ENCODE measurements at regions not wholly inside any gene's neighbourhood (a gene's known extent, or its start where the extent isn't known, plus 50 kb on each side); places are given as distances from the start of the nearest gene placed in this dataset.

DNA sequence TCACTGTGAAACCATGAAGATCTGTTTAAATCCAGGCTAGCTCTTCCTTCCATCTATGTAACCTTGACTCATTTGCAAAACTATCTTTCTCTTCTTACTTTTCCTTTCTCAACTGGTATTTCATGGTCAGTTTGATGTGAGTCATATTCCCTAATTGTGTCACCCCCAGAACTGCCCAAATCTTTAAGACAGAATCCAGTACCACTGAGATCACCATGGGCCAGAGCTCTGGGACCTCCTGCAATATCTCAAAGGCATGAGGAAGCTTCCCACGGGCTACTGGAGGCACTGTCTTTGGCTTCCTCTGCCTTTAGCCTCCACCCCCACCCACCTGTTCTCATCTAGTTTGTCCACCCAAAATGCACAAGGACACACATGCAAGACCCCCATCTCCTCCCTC, 274.4 kb upstream of the FMN2 start:
- peaks cover 22 to 28% of the 10 kb centered on the region in 2 donors for H3K4me1 ChIP-seq (replicated peaks in 1 of 2)
- no peak overlapping the region for H3K27ac ChIP-seq
- in situ Hi-C loops (cut with MboI; ENCODE audit: low pct_unique_long_range_greater_than_20kb in 2 of 9, low sequenced_read_pairs in 9 of 9, unreplicated experiment in 9 of 9): no loop called here
- no peak for ATAC-seq (replicated peaks in 6 of 8)
- H3K4me3 ChIP-seq: no peak overlapping the region
- WGBS, 10 experiments: 67 to 100% (median 86%) methylated on average over 1 of the region's 1 CpG; no CpG with 5 or more reads in 6 of the 10 experiments

DNA sequence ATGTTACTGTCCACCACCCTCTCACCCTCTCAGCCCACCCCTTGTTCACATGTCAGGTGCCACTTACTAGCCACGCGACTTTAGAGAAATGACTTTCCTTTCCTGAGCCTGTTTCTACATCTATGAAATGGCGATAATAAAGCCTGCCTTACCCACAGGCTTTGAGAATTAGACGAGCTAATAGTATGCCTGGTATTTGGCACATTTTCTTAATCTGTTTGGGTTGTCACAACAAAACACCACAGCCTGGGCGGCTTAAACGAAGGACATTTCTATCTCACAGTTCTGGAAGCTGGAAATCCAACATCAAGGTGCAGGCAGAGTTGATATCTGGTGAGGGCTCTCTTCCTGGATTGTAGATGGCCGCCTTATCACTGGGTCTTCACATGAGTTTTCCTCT, 273.9 kb upstream of the FMN2 start:
- H3K27ac ChIP-seq: no peak overlapping the region
- 35 to 100% (median 93%) methylated on average over 2 to 7 of the region's 7 CpGs; no CpG with 5 or more reads in 2 of the 10 experiments for WGBS, 10 experiments
- ATAC-seq (replicated peaks in 6 of 8): no peak
- peaks cover 22 to 28% of the 10 kb centered on the region in 2 donors for H3K4me1 ChIP-seq (replicated peaks in 1 of 2)
- no peak overlapping the region for H3K4me3 ChIP-seq
- in situ Hi-C loops (cut with MboI; ENCODE audit: low pct_unique_long_range_greater_than_20kb in 2 of 9, low sequenced_read_pairs in 9 of 9, unreplicated experiment in 9 of 9): no loop called here

DNA sequence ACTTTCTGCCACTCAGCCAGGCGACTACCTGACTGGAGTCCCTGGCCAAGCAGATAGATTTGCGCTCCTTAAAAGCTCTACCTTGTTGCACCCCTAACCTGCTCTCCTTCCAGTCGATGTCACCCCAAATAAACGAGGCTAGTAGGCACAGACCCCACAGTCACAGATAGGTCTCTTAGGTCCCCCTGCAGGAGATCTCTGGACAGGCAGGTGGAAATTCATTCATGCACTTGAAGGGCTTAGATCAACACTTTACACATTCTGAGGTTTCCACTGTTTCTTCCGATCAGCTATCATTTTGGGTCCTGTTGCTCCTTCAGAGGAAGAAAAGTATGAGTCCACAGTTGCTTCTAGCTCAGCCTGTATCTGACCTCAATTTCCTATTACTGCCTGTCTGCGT, 272.6 kb upstream of the FMN2 start:
- no peak for ATAC-seq (replicated peaks in 6 of 8)
- H3K27ac ChIP-seq: no peak overlapping the region
- 22 to 100% (median 77%) methylated on average over 2 to 6 of the region's 6 CpGs for WGBS, 10 experiments
- H3K4me1 ChIP-seq (replicated peaks in 1 of 2): peaks cover 22 to 25% of the 10 kb centered on the region in 2 donors
- H3K4me3 ChIP-seq: no peak overlapping the region
- in situ Hi-C loops (cut with MboI; ENCODE audit: low pct_unique_long_range_greater_than_20kb in 2 of 9, low sequenced_read_pairs in 9 of 9, unreplicated experiment in 9 of 9): no loop called here

DNA sequence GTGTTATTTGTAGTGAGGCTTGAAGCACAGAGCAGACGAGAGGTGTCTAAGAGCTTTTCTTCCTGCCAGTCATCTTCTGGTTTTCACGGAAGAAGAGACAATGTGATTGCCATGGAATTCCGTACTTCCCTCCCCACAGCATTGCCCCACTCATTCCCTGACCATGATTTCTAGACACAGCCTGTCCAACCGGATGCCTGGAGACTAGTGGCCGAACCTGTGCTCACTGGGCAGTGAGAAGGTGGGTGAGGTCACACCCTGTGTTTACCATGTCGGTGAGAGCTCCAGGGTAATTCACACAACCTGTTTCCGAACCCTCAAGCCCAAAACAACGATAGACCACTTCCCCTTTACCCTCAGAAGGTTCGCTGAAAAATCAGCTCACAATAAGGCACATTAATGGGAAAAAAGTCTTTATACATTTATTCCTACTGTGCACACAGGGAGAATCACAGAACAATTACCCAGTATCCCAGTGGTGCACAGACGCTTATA, 271.9 kb upstream of the FMN2 start:
- no peak for ATAC-seq (replicated peaks in 6 of 8)
- WGBS, 10 experiments: 0 to 95% (median 84%) methylated on average over 1 to 10 of the region's 10 CpGs; no CpG with 5 or more reads in 1 of the 10 experiments
- H3K27ac ChIP-seq: no peak overlapping the region
- in situ Hi-C loops (cut with MboI; ENCODE audit: low pct_unique_long_range_greater_than_20kb in 2 of 9, low sequenced_read_pairs in 9 of 9, unreplicated experiment in 9 of 9): no loop called here
- H3K4me3 ChIP-seq: no peak overlapping the region
- peaks cover 14 to 18% of the 10 kb centered on the region in 2 donors for H3K4me1 ChIP-seq (replicated peaks in 1 of 2)

DNA sequence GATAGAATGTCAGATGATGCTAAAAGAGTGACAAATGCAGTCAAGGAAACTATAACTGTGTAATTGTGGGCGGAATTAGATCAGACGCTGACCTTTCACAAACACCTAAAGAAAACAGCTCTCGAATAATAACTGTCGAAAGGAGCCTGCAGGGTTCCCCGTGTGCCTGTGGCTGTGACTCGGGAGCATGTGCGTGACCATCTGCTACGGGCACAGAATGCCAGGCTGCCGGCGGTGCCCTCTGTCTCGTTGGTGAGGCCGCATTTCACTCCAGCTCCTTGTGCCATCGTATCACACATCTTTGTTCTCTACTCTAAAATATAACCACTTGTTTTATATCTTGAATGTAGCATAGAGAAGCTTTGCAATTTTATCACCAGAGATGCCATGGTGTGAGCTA, 267.8 kb upstream of the FMN2 start:
- ATAC-seq (replicated peaks in 6 of 8): no peak
- 12 to 100% (median 83%) methylated on average over 1 to 13 of the region's 13 CpGs for WGBS, 10 experiments
- H3K4me3 ChIP-seq: no peak overlapping the region
- H3K27ac ChIP-seq: no peak overlapping the region
- in situ Hi-C loops (cut with MboI; ENCODE audit: low pct_unique_long_range_greater_than_20kb in 2 of 9, low sequenced_read_pairs in 9 of 9, unreplicated experiment in 9 of 9): no loop called here
- no peaks in the 10 kb centered on the region for H3K4me1 ChIP-seq (replicated peaks in 1 of 2)

DNA sequence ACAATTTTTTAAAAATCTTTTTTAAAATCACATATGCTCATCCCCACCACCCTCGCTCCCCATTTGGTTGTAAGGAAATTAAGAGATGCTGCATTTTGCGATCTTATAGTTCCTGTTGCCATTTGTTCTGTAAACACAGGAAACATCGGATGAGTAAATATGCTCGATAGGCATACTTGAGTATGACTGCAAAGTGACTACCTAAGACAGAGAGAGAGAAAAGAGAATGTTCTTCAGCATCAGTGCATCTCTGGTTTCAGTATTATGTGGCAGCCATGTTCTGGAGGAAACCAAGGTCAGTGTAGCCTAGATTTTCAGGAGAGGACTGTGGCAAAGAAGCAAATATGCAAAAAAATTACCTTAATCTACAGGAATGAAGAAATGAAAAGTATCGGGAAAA, 265.5 kb upstream of the FMN2 start:
- no peak for ATAC-seq (replicated peaks in 6 of 8)
- Histone ChIP-seq H3K4me3 (no peak overlapping the region), H3K27ac (no peak overlapping the region), H3K4me1 (replicated peaks in 1 of 2) (no peaks in the 10 kb centered on the region)
- in situ Hi-C loops (cut with MboI; ENCODE audit: low pct_unique_long_range_greater_than_20kb in 2 of 9, low sequenced_read_pairs in 9 of 9, unreplicated experiment in 9 of 9): no loop called here
- 22 to 100% (median 95%) methylated on average over 1 to 5 of the region's 5 CpGs for WGBS, 10 experiments

DNA sequence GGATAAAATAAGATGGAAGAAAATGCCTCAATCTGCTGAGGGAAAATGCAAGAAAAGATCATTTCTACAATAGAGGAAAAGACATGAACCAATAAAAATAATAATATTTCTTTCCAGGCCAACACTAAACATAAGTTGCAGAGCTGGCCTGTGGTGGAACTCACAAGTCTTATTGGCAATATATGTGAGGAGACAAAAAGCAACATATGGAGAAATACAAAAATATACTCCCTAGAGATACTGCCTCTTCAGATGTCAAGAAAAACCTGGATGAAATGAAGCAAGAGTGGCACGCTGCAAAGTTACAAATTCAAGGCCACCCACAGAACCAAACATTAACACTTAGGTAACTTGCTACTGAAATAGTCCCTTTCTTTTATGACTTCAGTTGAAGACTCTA, 264.9 kb upstream of the FMN2 start:
- WGBS, 10 experiments: 0 to 100% (median 60%) methylated on average over 1 of the region's 1 CpG; no CpG with 5 or more reads in 2 of the 10 experiments
- Histone ChIP-seq H3K27ac (no peak overlapping the region), H3K4me1 (replicated peaks in 1 of 2) (peaks cover under 1 to 4% of the 10 kb centered on the region in 2 donors), H3K4me3 (no peak overlapping the region)
- ATAC-seq (replicated peaks in 6 of 8): no peak
- in situ Hi-C loops (cut with MboI; ENCODE audit: low pct_unique_long_range_greater_than_20kb in 2 of 9, low sequenced_read_pairs in 9 of 9, unreplicated experiment in 9 of 9): no loop called here

DNA sequence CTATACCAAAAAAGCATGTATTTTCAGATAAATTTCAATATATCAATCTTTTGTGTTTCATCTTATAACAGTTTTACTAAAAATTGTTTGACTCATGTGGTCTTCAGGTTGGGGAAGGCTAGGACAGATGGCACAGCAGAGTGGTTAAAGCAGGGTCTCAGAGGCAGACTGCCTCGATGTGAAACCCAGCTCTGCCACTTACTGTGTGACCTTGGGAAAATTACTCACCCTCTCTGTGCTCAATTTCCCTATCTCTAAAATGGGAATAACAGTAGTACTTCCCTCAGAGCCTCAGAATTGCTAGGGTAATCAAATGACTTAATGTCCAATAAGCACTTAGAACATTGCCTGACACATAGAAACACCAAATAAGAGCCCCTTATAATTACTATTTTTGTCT, 262.1 kb upstream of the FMN2 start:
- Histone ChIP-seq H3K4me1 (replicated peaks in 1 of 2) (peaks cover 9 to 11% of the 10 kb centered on the region in 2 donors), H3K4me3 (no peak overlapping the region), H3K27ac (no peak overlapping the region)
- no peak for ATAC-seq (replicated peaks in 6 of 8)
- 0 to 100% (median 63%) methylated on average over 1 of the region's 1 CpG; no CpG with 5 or more reads in 5 of the 10 experiments for WGBS, 10 experiments
- in situ Hi-C loops (cut with MboI; ENCODE audit: low pct_unique_long_range_greater_than_20kb in 2 of 9, low sequenced_read_pairs in 9 of 9, unreplicated experiment in 9 of 9): no loop called here

DNA sequence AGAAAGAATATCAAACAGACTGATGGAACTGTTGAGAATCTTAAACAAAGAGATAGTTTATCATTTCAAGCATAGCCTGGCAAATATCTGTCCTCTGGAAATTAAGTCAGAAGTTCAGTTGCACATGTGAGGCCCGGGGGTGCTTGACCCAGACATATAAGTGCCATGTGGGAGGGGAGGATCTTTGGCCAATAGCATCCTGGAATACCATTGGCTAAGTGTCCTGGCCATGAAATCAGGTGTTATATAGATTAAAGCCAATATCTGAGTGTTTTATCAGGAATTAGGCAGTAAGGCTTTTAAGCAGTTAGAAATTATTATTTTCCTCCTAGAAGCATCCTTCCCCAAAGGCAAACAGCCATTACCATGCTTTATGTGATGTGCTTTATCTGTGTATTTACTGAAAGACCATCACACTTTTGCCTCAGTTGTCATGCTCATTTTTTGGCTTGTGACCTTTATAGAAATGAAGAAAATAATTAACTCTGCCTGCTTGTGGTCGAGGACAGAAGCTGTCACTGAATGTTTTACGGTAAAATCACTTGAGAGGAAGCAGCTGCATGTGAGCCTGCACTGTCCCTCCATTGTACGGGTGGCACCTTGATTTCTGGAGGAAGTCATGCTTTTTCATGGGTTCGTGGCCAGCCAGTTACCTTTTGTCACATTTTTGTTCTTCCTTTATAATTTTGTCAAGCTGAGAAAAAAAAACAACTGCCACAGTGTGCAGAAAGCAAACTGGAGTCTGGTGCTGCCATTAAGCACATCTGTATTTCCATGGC, 259.9 kb upstream of the FMN2 start:
- ATAC-seq (replicated peaks in 6 of 8): peak in 3 of 8 experiments; percentile 27 to 44 (median 42)
- H3K27ac ChIP-seq: no peak overlapping the region
- no peak overlapping the region for H3K4me3 ChIP-seq
- WGBS, 10 experiments: 0 to 77% (median 48%) methylated on average over 3 to 5 of the region's 5 CpGs; no CpG with 5 or more reads in 1 of the 10 experiments
- in situ Hi-C loops (cut with MboI; ENCODE audit: low pct_unique_long_range_greater_than_20kb in 2 of 9, low sequenced_read_pairs in 9 of 9, unreplicated experiment in 9 of 9): no loop called here
- peaks cover 20 to 24% of the 10 kb centered on the region in 2 donors for H3K4me1 ChIP-seq (replicated peaks in 1 of 2)

DNA sequence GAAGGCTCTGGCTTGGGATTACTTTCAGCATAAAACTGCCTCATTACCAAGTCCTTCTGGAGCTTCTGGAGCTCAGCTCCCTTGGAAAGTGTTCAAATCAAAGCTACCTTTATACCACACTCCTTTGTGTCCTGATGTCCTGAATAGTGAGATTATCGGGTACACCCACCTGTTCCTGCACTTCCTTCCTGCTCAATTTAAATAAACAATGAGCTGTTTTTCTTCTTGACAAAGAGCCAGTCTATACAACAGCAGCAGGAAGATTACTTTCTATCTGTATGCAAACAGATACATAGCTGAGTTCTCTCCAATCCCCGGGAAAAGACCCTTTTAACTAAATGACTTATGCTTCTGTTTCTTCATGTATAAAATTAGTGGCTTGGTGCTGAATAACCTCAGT, 258.0 kb upstream of the FMN2 start:
- Histone ChIP-seq H3K4me1 (replicated peaks in 1 of 2) (peaks cover 20 to 24% of the 10 kb centered on the region in 2 donors), H3K4me3 (no peak overlapping the region), H3K27ac (no peak overlapping the region)
- WGBS, 10 experiments: 8 to 100% (median 39%) methylated on average over 1 to 2 of the region's 2 CpGs; no CpG with 5 or more reads in 4 of the 10 experiments
- in situ Hi-C loops (cut with MboI; ENCODE audit: low pct_unique_long_range_greater_than_20kb in 2 of 9, low sequenced_read_pairs in 9 of 9, unreplicated experiment in 9 of 9): no loop called here
- ATAC-seq (replicated peaks in 6 of 8): peak in 3 of 8 experiments; percentile 14 to 26 (median 25)

DNA sequence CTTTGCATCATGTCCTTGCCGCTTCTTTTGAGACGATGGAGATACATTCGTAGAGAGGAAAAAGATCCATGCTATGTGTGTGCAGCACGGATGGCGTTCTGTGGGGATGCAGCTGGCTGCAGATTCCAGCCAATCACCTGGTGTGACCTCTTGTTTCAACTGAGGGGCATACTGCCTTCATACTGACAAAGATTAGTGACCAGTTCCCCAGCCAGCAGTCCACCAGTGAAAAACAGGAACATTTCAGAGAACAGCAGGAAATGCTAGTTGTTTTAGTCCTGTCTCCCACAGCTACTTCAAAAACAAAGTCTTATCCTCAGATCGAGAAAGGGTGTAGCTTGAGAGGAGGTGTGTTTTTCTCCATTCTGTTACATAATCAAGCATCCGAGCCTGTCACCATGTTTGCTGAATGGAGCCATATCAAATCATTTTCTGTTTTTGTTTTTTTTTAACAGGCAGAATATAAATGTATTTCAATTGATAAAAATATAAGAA, 255.7 kb upstream of the FMN2 start:
- H3K27ac ChIP-seq: no peak overlapping the region
- in situ Hi-C loops (cut with MboI; ENCODE audit: low pct_unique_long_range_greater_than_20kb in 2 of 9, low sequenced_read_pairs in 9 of 9, unreplicated experiment in 9 of 9): no loop called here
- no peak overlapping the region for H3K4me3 ChIP-seq
- 6 to 95% (median 79%) methylated on average over 1 to 7 of the region's 7 CpGs; no CpG with 5 or more reads in 1 of the 10 experiments for WGBS, 10 experiments
- peaks cover 37 to 42% of the 10 kb centered on the region in 2 donors for H3K4me1 ChIP-seq (replicated peaks in 1 of 2)
- peak in 1 of 8 experiments; percentile 32 for ATAC-seq (replicated peaks in 6 of 8)

DNA sequence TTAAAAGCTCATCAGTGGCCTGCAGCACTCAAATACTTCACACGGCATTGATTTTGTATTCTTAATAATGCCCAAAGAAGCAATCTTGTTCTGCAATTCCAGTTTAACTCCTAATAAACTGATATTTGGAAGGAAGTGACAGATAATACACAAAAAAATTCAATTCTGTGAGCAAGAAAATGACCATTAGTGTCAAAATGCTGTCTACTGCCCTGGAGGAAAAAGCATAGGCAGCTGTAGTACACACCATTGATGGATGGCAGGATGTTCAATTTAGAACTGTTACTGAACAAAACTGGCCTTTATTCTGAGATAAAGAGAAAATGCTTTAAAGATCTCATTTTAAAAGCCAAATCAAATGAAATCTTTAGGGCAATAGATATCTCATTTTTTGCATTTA, 251.3 kb upstream of the FMN2 start:
- Histone ChIP-seq H3K4me3 (no peak overlapping the region), H3K27ac (no peak overlapping the region), H3K4me1 (replicated peaks in 1 of 2) (peaks cover 33 to 35% of the 10 kb centered on the region in 2 donors)
- ATAC-seq (replicated peaks in 6 of 8): peak in 4 of 8 experiments; percentile 51 to 74 (median 58)
- WGBS, 10 experiments: 27 to 88% (median 75%) methylated on average over 1 of the region's 1 CpG; no CpG with 5 or more reads in 3 of the 10 experiments
- in situ Hi-C loops (cut with MboI; ENCODE audit: low pct_unique_long_range_greater_than_20kb in 2 of 9, low sequenced_read_pairs in 9 of 9, unreplicated experiment in 9 of 9): no loop called here

DNA sequence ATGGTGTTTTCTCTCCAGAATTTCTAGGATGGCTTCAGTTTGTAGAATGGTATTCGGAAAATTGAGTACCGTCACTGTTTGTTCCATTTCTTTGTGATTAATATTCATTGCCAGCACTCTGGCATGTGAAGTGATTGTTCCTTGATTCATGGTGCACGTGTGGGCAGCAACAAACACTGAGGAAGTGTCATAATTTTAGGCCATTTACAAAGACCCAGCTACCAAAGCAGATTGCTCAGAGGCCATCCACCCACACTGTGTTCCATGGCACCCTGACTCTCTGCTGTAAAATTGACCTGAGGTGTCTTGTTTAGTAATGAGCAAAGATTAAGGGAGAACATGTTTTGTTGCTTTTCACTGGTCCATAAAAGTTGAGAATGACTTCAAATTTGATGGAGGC, 250.9 kb upstream of the FMN2 start:
- ATAC-seq (replicated peaks in 6 of 8): peak in 5 of 8 experiments; percentile 43 to 74 (median 71)
- 0 to 56% (median 36%) methylated on average over 1 to 3 of the region's 3 CpGs for WGBS, 10 experiments

More for the DNA sequence above, 250.9 kb upstream of the FMN2 start:
- H3K4me1 ChIP-seq (replicated peaks in 1 of 2): peaks cover 28 to 33% of the 10 kb centered on the region in 2 donors
- H3K27ac ChIP-seq: peak overlapping the region in 1 of 2 donors; percentile 2
- no peak overlapping the region for H3K4me3 ChIP-seq
- in situ Hi-C loops (cut with MboI; ENCODE audit: low pct_unique_long_range_greater_than_20kb in 2 of 9, low sequenced_read_pairs in 9 of 9, unreplicated experiment in 9 of 9): no loop called here

Measured in motor neuron (in vitro differentiated cells).